Psoas muscle (tissue), 7 donors: ENCODE measurements at regions not wholly inside any gene's neighbourhood (a gene's known extent, or its start where the extent isn't known, plus 50 kb on each side); places are given as distances from the start of the nearest gene placed in this dataset.

Experiments used
- ATAC-seq, 4 donors: fragments of 200-7000 bp; cut with Tn5 transposase; one replicate each; pipeline ENCODE4 v1.9.1; 2020; ENCODE audit warnings: moderate library complexity in 3 of 4, mild to moderate bottlenecking in 2 of 4
- DNase-seq, 2 donors: peaks; one replicate each; pipeline ENCODE4 v3.0.0-alpha.2; 2020
- H3K27ac ChIP-seq: fragments of 200-600 bp; one replicate; pipeline ENCODE4 v1.8.0; 2022
- H3K27me3 ChIP-seq, 3 donors: fragments of 200-600 bp in 1 of 3; one replicate each; pipeline versions ENCODE4 v1.6.1 to v1.8.0; 2013 to 2022; ENCODE audit warnings: low read length in 2 of 3, mild to moderate bottlenecking in 2 of 3, moderate library complexity in 1 of 3; ENCODE audit not compliant: insufficient read depth in 3 of 3
- H3K36me3 ChIP-seq, 2 donors: fragments of 200-600 bp in 1 of 2; one replicate each; pipeline versions ENCODE4 v1.6.1 to v1.8.0; 2013 to 2022; ENCODE audit warnings: low read depth in 1 of 2, mild to moderate bottlenecking in 1 of 2, moderate library complexity in 1 of 2; ENCODE audit not compliant: insufficient read depth in 1 of 2
- H3K4me1 ChIP-seq: fragments of 200-600 bp; one replicate; pipeline ENCODE4 v1.8.0; 2022
- H3K4me3 ChIP-seq: fragments of 200-600 bp; one replicate; pipeline ENCODE4 v1.8.0; 2022; ENCODE audit warnings: mild to moderate bottlenecking
- H3K9me3 ChIP-seq: fragments of 200-600 bp; one replicate; pipeline ENCODE4 v1.8.0; 2022
- CTCF ChIP-seq: fragments of 200-600 bp; IDR thresholded peaks from one replicate; pipeline ENCODE4 v1.8.0; 2022; ENCODE audit warnings: antibody characterized with exemption
- WGBS, 3 donors: extraction: QIAGEN DNeasy Blood & Tissue Kit; methylation state at CpG; one replicate each; pipeline versions ENCODE4 v1.1.6 to v1.1.7; 2013; 5-methylcytosine and 5-hydroxymethylcytosine counted together
- intact Hi-C, 2 donors: fragments of 100-400 bp; cut with DNase I; formaldehyde crosslinking; loops; one replicate each; pipeline versions ENCODE4 v1.11.0 to v1.14.2; 2022
- donor health status: healthy with polysubstance abuse.
- donor health status: DM: no; HTN: no; CAD: no; lungs with moderate emphysema.
- donor health status: Bipolar disorder and iron deficiency.
- donor health status: healthy.
- donor health status: DM: yes; HTN: yes; CAD: no.
- donor health status: DM: no; HTN: no; CAD: no.
- donor health status: DM: yes; HTN: yes; CAD: no.

GRCh38 chrX:110417128-110417527, 58.5 kb downstream of the RTL9 start:
- no peak overlapping the region for H3K27ac ChIP-seq
- H3K4me1 ChIP-seq: no peaks in the 10 kb centered on the region
- no peaks in the 10 kb centered on the region for H3K9me3 ChIP-seq
- no peak overlapping the region for H3K4me3 ChIP-seq
- H3K36me3 ChIP-seq: no peaks in the 10 kb centered on the region
- WGBS, 3 donors: 76 to 94% (median 94%) methylated on average over 4 of the region's 4 CpGs
- peaks cover 0 to 17% (median 0%) of the 10 kb centered on the region in 3 donors for H3K27me3 ChIP-seq
- intact Hi-C loops: loop anchor here in 1 of 2 donors (10.0 kb wide), 1 partner anchor 512 kb away; no protein-coding TSS in a partner anchor
- DNase-seq: no peak
- no peak for ATAC-seq
- TF ChIP-seq CTCF: no peak

- Histone ChIP-seq H3K9me3 (no peaks in the 10 kb centered on the region), H3K27me3 (peaks cover 0 to 25% (median 0%) of the 10 kb centered on the region in 3 donors), H3K27ac (no peak overlapping the region), H3K4me1 (no peaks in the 10 kb centered on the region), H3K36me3 (no peaks in the 10 kb centered on the region), H3K4me3 (no peak overlapping the region)
- ATAC-seq: no peak
- DNase-seq: no peak
- 45 to 57% (median 52%) methylated on average over 22 of the region's 22 CpGs for WGBS, 3 donors
- intact Hi-C loops: loop anchor here in 1 of 2 donors (10.0 kb wide), 1 partner anchor 514 kb away; no protein-coding TSS in a partner anchor
- TF ChIP-seq CTCF: peak; percentile 10
These were observed 59.9 kb downstream of the RTL9 start for GRCh38 chrX:110418316-110419235.

DNA sequence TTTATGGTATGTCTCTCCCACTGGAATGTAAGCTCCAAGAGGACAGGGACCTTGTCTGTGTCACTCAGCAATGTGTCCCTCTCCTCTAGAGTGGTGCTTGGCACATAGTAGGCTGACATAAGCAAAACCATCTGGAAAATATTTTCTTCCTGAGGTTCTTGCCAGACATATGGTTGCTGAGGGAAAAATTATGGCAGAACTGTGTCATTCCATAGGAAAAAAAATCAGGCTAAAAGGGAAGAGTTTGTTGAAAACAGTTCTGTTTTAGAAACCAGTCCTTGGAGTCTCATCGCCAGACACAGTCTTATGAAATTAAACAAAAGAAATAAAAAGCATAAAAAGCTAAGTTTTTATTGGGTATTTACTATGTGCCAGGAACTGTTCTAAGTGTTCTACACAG, 60.9 kb downstream of the RTL9 start:
- DNase-seq: no peak
- no peaks in the 10 kb centered on the region for H3K36me3 ChIP-seq
- no peaks in the 10 kb centered on the region for H3K9me3 ChIP-seq
- 81 to 95% (median 87%) methylated on average over 1 of the region's 1 CpG for WGBS, 3 donors
- H3K27ac ChIP-seq: no peak overlapping the region
- intact Hi-C loops: loop anchor here in 1 of 2 donors (10.0 kb wide), 1 partner anchor 515 kb away; no protein-coding TSS in a partner anchor
- no peak overlapping the region for H3K4me3 ChIP-seq
- no peak for TF ChIP-seq CTCF
- H3K27me3 ChIP-seq: peaks cover 0 to 25% (median 0%) of the 10 kb centered on the region in 3 donors
- ATAC-seq: no peak
- no peaks in the 10 kb centered on the region for H3K4me1 ChIP-seq

- intact Hi-C loops: no loop called here
- 22 to 37% (median 34%) methylated on average over 9 of the region's 9 CpGs for WGBS, 3 donors
- Histone ChIP-seq H3K9me3 (no peaks in the 10 kb centered on the region), H3K27ac (no peak overlapping the region), H3K36me3 (no peaks in the 10 kb centered on the region), H3K27me3 (peaks cover 0 to 25% (median 0%) of the 10 kb centered on the region in 3 donors), H3K4me3 (no peak overlapping the region), H3K4me1 (no peaks in the 10 kb centered on the region)
- ATAC-seq (peak in 3 of 4 donors; percentile 38 to 55 (median 46)), DNase-seq (no peak)
- TF ChIP-seq CTCF: peak; percentile 12
These were observed 62.3 kb downstream of the RTL9 start for GRCh38 chrX:110420771-110421499.
